ENCODE measurements at regions not wholly inside any gene's neighbourhood (a gene's known extent, or its start where the extent isn't known, plus 50 kb on each side); places are given as distances from the start of the nearest gene placed in this dataset.

DNA sequence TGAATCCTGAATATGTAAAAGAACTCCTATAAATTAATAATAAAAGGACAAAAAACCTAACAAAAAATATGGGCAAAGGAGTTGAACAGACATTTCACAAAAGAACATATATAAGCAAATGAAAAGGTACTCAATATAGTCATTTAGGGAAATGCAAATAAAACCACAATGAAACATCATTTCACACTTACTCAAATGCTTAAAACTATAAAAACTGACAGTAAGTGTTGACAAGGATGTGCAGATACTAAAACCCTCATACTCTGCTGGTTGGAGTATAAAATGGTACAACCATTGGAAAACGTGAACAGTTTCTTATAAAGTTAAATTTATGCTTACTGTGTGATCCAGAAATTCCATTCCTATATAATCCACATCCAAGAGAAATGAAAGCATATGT, 247.1 kb downstream of the GXYLT1 start:
- no peaks in the 10 kb centered on the region for H3K79me2 ChIP-seq (ENCODE audit: low read length)
- H2AFZ ChIP-seq (ENCODE audit: low read depth, low read length), result no peak overlapping the region
- peaks cover 11% of the 10 kb centered on the region for H3K4me1 ChIP-seq (ENCODE audit: low read length)
- no peaks in the 10 kb centered on the region for H3K36me3 ChIP-seq (replicated peaks; ENCODE audit: low read depth, low read length)
- no peaks in the 10 kb centered on the region for H4K20me1 ChIP-seq (ENCODE audit: insufficient read depth, low read length)
- no peak overlapping the region for H3K9ac ChIP-seq (ENCODE audit: low read length)
- no peak for TF ChIP-seq EZH2phosphoT487 (IDR thresholded peaks at IDR 0.05; ENCODE audit: low read depth)
- TF ChIP-seq, protein P1, sequence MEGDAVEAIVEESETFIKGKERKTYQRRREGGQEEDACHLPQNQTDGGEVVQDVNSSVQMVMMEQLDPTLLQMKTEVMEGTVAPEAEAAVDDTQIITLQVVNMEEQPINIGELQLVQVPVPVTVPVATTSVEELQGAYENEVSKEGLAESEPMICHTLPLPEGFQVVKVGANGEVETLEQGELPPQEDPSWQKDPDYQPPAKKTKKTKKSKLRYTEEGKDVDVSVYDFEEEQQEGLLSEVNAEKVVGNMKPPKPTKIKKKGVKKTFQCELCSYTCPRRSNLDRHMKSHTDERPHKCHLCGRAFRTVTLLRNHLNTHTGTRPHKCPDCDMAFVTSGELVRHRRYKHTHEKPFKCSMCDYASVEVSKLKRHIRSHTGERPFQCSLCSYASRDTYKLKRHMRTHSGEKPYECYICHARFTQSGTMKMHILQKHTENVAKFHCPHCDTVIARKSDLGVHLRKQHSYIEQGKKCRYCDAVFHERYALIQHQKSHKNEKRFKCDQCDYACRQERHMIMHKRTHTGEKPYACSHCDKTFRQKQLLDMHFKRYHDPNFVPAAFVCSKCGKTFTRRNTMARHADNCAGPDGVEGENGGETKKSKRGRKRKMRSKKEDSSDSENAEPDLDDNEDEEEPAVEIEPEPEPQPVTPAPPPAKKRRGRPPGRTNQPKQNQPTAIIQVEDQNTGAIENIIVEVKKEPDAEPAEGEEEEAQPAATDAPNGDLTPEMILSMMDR (IDR thresholded peaks at IDR 0.05; ENCODE audit: low read depth, low read length), result no peak
- no peaks in the 10 kb centered on the region for H3K9me3 ChIP-seq (ENCODE audit: insufficient read depth, low read length)
- H3K4me2 ChIP-seq (ENCODE audit: low read length), result peak overlapping the region; percentile 4
- H3K27me3 ChIP-seq (ENCODE audit: low read depth, low read length), result no peaks in the 10 kb centered on the region
- H3K4me3 ChIP-seq (ENCODE audit: low read length), result no peak overlapping the region
- no peak overlapping the region for H3K27ac ChIP-seq (ENCODE audit: low read length)

DNA sequence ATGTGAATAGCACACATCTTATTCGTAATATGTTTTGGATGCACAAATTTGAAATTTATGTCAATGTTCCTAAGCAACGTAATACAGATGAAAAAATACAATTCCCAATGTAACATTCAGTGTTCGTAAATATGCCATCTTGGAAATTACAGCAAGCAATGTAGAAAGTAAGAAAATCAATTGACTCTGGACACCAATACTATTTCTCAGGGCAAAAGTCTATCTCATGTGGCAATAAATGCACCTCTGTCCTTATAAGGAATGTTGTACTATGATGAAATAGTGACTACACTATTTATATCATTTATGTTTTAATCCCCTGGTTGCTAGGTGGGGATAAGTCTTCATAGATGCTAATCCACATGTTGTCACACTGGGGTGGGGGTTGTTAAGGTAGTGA, 251.2 kb downstream of the GXYLT1 start:
- Histone ChIP-seq H3K36me3 (replicated peaks; ENCODE audit: low read depth, low read length) (no peaks in the 10 kb centered on the region), H3K9me3 (ENCODE audit: insufficient read depth, low read length) (no peaks in the 10 kb centered on the region), H3K27me3 (ENCODE audit: low read depth, low read length) (no peaks in the 10 kb centered on the region), H3K4me1 (ENCODE audit: low read length) (peaks cover 11% of the 10 kb centered on the region), H2AFZ (ENCODE audit: low read depth, low read length) (no peak overlapping the region), H3K4me3 (ENCODE audit: low read length) (no peak overlapping the region), H3K27ac (ENCODE audit: low read length) (no peak overlapping the region), H3K79me2 (ENCODE audit: low read length) (no peaks in the 10 kb centered on the region), H3K4me2 (ENCODE audit: low read length) (no peak overlapping the region), H4K20me1 (ENCODE audit: insufficient read depth, low read length) (no peaks in the 10 kb centered on the region), H3K9ac (ENCODE audit: low read length) (no peak overlapping the region)
- TF ChIP-seq, protein P1 (IDR thresholded peaks at IDR 0.05; ENCODE audit: low read depth, low read length), result no peak
- TF ChIP-seq EZH2phosphoT487 (IDR thresholded peaks at IDR 0.05; ENCODE audit: low read depth), result no peak

DNA sequence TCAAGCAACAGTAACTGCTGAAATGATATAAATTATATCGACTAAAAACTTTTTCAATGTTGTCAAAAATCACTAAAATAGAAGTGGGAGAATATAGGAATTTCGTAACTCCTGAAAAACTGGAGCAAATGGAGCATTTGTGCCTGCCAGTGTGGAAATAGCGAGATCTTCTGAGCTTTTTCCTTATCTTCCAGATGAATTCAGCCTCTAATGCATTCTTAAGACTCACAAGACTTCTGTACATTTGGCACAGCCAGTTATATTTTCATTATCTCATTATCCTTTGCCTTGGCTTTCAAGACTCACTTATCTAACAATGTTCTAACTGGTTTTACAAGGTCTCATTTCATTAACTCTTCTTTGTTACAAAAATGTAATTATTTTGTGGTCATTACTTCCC, 252.4 kb downstream of the GXYLT1 start:
- Histone ChIP-seq H3K9ac (ENCODE audit: low read length) (no peak overlapping the region), H3K4me2 (ENCODE audit: low read length) (no peak overlapping the region), H3K27ac (ENCODE audit: low read length) (no peak overlapping the region), H3K4me1 (ENCODE audit: low read length) (peaks cover 4% of the 10 kb centered on the region), H2AFZ (ENCODE audit: low read depth, low read length) (no peak overlapping the region), H3K79me2 (ENCODE audit: low read length) (no peaks in the 10 kb centered on the region), H4K20me1 (ENCODE audit: insufficient read depth, low read length) (no peaks in the 10 kb centered on the region), H3K9me3 (ENCODE audit: insufficient read depth, low read length) (no peaks in the 10 kb centered on the region), H3K4me3 (ENCODE audit: low read length) (no peak overlapping the region), H3K27me3 (ENCODE audit: low read depth, low read length) (no peaks in the 10 kb centered on the region), H3K36me3 (replicated peaks; ENCODE audit: low read depth, low read length) (no peaks in the 10 kb centered on the region)
- TF ChIP-seq EZH2phosphoT487 (IDR thresholded peaks at IDR 0.05; ENCODE audit: low read depth), result no peak
- TF ChIP-seq, protein P1 (IDR thresholded peaks at IDR 0.05; ENCODE audit: low read depth, low read length), result no peak

DNA sequence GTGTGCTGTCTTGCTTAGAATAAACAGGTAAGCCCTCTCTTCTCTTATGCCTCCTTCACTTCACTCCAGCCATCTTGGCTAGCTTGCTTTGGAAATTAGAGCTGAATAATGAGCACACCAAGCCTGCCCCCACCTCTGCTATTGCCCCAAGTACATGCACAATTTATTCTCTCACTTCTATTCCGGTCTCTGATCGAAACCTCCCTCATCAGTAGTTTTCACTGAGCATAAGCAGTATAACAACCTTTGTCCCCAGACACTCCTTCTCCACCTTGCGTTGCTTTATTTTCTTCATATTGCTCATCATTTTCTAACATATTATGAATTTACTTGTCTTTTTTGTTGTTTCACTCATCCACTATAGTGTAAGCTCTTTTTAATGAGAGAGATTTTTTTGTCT, 253.4 kb downstream of the GXYLT1 start:
- H4K20me1 ChIP-seq (ENCODE audit: insufficient read depth, low read length), result no peaks in the 10 kb centered on the region
- no peaks in the 10 kb centered on the region for H3K27me3 ChIP-seq (ENCODE audit: low read depth, low read length)
- no peak overlapping the region for H3K4me3 ChIP-seq (ENCODE audit: low read length)
- H3K36me3 ChIP-seq (replicated peaks; ENCODE audit: low read depth, low read length), result no peaks in the 10 kb centered on the region
- no peak overlapping the region for H2AFZ ChIP-seq (ENCODE audit: low read depth, low read length)
- no peak for TF ChIP-seq EZH2phosphoT487 (IDR thresholded peaks at IDR 0.05; ENCODE audit: low read depth)
- no peaks in the 10 kb centered on the region for H3K9me3 ChIP-seq (ENCODE audit: insufficient read depth, low read length)
- no peak overlapping the region for H3K27ac ChIP-seq (ENCODE audit: low read length)
- no peak overlapping the region for H3K4me2 ChIP-seq (ENCODE audit: low read length)
- H3K4me1 ChIP-seq (ENCODE audit: low read length), result no peaks in the 10 kb centered on the region
- H3K9ac ChIP-seq (ENCODE audit: low read length), result no peak overlapping the region
- H3K79me2 ChIP-seq (ENCODE audit: low read length), result no peaks in the 10 kb centered on the region

DNA sequence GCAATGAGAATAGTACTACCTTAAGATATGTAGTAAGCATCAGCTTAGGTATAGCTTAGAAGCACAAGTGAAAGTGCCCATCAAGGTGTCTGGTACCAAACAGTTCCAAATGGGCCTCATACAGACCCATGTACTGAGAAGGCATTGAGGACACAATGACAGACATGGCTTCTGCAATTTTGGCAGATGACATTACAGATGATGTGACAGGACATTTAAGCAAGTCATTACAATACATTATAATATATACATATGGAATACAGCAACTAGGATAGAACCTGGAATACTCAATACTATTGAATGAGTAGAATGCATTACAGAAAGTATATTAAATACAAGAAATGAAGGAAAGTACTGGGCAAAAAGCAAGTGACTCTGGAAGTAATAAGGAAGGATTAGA, 256.4 kb downstream of the GXYLT1 start:
- no peak overlapping the region for H3K4me2 ChIP-seq (ENCODE audit: low read length)
- H3K4me1 ChIP-seq (ENCODE audit: low read length), result no peaks in the 10 kb centered on the region
- no peak overlapping the region for H3K4me3 ChIP-seq (ENCODE audit: low read length)
- H3K9me3 ChIP-seq (ENCODE audit: insufficient read depth, low read length), result no peaks in the 10 kb centered on the region
- H4K20me1 ChIP-seq (ENCODE audit: insufficient read depth, low read length), result no peaks in the 10 kb centered on the region
- H3K27me3 ChIP-seq (ENCODE audit: low read depth, low read length), result no peaks in the 10 kb centered on the region
- no peaks in the 10 kb centered on the region for H3K36me3 ChIP-seq (replicated peaks; ENCODE audit: low read depth, low read length)
- no peak overlapping the region for H3K27ac ChIP-seq (ENCODE audit: low read length)
- no peak overlapping the region for H2AFZ ChIP-seq (ENCODE audit: low read depth, low read length)
- H3K9ac ChIP-seq (ENCODE audit: low read length), result no peak overlapping the region
- TF ChIP-seq EZH2phosphoT487 (IDR thresholded peaks at IDR 0.05; ENCODE audit: low read depth), result no peak
- TF ChIP-seq, protein P1 (IDR thresholded peaks at IDR 0.05; ENCODE audit: low read depth, low read length), result no peak
- no peaks in the 10 kb centered on the region for H3K79me2 ChIP-seq (ENCODE audit: low read length)
